A549 (cell line): ENCODE measurements at regions not wholly inside any gene's neighbourhood (a gene's known extent, or its start where the extent isn't known, plus 50 kb on each side); places are given as distances from the start of the nearest gene placed in this dataset.

Source experiments
- CBX8 ChIP-seq: fragments of 200-600 bp; sonication (generic); IDR thresholded peaks from 2 replicates; pipeline ENCODE4 v1.6.1; 2016
- CTCF ChIP-seq: fragments of >200 bp; sonication (Bioruptor Twin); formaldehyde crosslinking; IDR thresholded peaks from 3 replicates; pipeline ENCODE4 v1.5.1; 2016
- EP300 ChIP-seq, 2 experiments: fragments of >200 bp; sonication (Bioruptor Twin); formaldehyde crosslinking; IDR thresholded peaks; 2 replicates in 1 of 2; 3 replicates in 1 of 2; pipeline ENCODE4 v1.6.1; 2016 to 2017
- MAFK ChIP-seq: fragments of 450-650 bp; IDR thresholded peaks from 2 replicates; pipeline ENCODE4 v1.6.1; 2014; ENCODE audit not compliant: partially characterized antibody
- MYC ChIP-seq: IDR thresholded peaks from 2 replicates; pipeline ENCODE4 v1.6.1; 2012; ENCODE audit warnings: mild to moderate bottlenecking, inconsistent platforms, low read length, improper control_type of control experiment, borderline replicate concordance
- POLR2A ChIP-seq: IDR thresholded peaks from 2 replicates; pipeline ENCODE4 v1.6.1; 2012; ENCODE audit warnings: mild to moderate bottlenecking, low read length

GRCh38 chr12:98001430-98001829, 514.0 kb upstream of the TMPO start:
- TF ChIP-seq CBX8 (no peak), POLR2A (no peak), CTCF (no peak), EP300 (IDR thresholded peaks at IDR 0.05) (no peak), MAFK (no peak), MYC (no peak)
